UCSD-AML1 (cell line): ENCODE measurements at regions not wholly inside any gene's neighbourhood (a gene's known extent, or its start where the extent isn't known, plus 50 kb on each side); places are given as distances from the start of the nearest gene placed in this dataset.

Experiments used
- DNase-seq: peaks from one replicate; lab custom pipeline; 2025; ENCODE audit not compliant: unreplicated experiment; lab: John Stamatoyannopoulos, UW

DNA sequence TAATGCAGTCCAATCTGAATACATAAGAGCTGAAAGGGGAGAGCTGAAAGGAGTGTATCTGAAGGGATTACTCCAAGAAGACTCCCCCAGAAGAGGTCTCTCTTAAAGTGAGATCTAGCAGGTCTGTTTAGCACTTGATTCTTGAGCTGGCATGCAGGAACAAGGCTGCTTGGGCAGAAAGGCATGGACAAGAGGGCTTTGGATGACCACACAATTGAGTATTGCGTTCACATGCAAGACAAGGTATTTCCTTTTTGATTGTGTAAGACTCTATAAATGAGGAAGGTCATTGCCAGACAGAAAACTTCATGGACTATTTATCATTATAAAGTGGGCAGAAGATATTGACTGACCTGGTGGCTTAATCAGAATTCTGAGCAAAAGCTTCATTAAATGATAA is 145.5 kb upstream of the AFF2 start:
- DNase-seq, result no peak

DNA sequence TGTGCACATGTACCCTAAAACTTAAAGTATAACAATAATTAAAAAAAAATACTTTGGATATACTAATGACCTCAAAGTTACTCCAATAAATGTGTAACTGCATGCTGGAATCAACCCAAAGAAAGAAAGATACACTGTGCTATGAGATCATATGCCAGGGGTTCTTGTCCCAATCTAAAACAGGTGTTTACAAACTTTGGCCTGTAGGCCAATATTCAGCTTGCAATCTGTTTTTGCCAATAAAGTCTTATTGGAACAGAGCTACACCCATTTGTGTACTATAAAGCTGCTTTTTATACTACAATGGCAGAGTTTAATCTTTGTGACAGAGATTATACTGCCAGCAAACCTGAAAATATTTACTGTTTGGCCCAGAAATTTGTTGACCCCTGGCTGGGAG is 138.8 kb upstream of the AFF2 start:
- DNase-seq, result no peak

DNA sequence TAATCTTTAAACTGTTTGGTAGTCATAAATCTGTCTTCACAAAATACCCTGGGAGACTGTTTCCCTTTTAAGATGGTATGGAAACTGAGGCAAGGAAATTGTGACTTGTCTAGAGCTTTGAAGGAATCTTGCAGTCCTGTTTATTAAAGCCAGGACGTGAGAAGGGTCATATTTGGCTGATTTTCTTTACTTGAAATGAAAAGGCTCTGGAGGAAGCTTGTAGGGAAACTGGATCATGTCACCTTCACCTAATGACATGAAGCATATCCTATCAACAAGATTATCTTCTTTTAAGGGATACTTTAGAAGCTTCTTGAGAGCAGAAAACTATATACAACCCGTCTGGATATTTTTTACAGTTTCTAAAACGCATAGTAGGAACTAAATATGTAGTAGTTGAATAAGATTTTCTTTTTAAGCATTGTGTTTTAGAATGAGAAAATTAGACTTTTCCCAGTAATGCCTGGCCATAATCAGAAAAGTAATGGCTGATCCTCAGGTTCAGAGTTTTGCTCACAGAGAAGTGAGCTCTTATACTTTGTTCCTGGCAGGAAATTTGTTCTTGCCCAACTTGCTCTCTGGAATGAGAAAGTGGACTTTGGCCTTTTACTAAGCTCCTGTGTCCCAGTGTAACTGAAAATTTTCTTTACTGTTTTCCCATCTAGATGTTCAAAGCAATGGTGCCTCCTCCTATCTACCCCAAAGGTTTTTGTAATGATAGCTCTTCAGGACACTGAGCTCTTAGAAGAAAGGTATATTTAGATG is 136.8 kb upstream of the AFF2 start:
- DNase-seq, result no peak

DNA sequence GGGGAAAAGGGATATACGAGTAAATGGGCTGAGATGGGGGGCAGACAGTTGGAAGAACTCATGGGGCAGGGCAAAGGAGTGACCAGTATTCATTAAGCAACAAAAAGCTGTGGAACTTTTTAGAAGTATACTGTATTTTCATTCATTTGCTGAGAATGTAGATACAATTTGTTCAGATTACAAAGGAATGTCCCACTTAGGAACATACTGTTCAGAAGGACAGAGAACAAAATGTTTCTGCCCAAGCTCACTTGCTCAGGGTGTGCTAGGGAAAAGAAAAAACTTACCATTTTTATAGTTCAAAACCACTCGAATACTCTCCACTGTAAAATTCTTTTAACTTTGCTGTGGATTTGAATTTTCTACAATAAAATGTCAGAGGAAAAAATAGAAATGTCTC is 135.2 kb upstream of the AFF2 start:
- DNase-seq, result no peak

DNA sequence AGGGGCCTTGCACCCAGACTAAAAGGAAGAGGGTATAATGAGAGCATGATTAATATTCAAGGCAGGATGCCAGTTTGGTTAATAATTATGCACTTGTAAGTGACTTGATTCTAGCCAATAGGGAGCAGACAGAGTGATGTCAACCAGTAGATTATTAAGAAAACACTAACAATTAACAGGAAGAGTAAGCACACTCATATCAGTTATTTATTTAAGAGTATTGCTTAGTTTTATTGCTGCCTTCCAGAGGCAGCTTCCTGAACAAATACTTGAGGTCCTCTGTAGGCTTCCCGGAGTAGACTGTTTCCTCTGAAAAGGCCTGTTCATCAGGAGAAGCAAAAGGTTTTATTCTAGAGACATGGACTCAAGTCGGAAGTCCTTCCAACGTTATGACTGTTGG is 129.1 kb upstream of the AFF2 start:
- DNase-seq, result no peak

DNA sequence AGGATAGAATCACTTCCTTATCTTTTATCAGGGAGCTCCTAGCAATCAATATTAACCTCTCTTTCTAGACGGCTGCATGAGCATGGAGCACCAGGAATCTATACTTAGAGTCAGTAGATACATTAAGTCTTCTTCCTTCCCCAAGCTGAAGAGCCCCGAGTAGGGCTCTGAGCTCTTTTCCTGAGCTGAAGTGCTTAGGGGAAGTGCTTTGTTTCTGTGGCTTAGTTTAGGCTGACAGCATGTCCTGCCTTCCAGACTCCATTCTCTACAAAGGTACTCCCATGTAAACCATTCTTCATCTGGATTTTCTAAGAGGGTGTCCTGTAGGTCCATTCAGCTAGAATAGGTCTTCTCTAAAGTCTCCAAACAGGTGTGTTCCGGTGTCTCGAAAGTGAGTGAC is 127.5 kb upstream of the AFF2 start:
- DNase-seq, result no peak

DNA sequence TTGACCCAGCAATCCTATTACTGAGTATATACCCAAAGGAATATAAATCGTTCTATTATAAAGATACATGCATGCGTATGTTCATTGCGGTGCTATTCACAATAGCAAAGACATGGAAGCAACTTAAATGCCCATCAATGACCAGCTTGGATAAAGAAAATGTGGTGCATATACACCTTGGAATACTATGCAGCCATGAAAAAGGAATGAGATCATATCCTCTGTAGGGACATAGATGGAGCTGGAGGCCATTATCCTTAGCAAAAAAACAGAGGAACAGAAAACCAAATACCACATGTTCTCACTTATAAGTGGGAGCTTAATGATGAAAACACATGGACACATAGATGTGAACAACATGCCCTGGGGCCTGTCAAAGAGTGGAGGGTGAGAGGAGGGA is 124.1 kb upstream of the AFF2 start:
- DNase-seq, result no peak

DNA sequence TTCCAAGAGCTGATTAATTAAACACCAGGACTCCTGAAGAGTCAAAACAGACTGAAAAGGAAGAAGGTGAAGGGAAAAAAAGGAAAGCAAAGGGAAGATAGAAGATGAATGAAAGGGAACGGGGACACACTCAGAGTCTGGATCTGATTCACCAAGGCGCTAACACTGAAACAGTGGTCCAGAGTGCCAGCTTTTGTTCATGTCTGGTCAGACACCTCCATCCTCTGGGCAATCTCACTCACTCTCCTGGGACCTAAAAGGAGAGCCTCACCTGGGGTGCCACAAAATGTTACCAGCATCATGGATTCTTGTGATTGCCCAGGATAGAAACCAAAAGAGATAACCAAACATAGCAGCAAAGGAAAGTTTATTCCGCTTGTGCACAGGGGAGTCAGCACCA is 120.3 kb upstream of the AFF2 start:
- no peak for DNase-seq

DNA sequence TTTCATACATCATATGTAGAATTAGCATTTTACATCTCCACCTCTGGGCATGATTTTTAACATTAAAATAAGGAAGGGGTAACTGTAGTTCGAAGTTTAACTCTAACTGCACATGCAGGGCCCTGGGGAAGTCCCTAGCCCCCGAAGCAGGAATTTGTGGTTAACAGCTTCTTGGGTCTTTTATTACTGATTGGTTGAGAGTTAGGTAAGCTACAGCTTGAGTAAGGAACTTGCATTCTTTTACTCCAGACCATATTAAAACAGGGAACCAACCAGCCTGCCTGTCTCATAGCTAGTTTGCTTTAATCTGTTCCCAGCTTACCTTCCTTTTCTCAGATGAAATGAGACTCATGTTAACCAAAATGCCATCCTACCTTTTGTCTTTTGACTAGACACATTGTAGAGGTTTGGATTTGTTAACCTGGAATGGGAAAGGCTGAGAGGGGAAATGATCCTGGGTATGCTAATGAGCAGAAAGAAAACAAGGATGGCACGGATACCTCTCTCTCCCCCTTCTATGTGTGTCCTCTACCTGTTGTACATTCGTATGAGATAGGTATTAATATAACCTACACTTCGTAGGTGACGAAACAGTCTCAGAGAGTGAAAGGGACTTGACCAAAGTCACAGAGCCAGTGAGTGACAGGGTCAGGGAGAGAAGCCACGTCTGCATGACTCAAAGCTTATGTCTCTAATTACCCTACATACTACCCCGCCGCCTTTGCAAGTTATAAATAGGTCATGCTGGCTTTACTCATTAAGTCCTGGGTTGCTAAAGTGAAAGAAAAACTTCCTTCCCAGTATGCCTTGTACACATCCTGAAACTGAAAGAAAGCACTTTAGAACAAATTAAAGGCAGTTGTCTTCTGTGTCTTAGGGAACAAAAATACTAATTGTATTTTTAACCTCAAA is 119.5 kb upstream of the AFF2 start:
- DNase-seq, result peak; percentile 14

DNA sequence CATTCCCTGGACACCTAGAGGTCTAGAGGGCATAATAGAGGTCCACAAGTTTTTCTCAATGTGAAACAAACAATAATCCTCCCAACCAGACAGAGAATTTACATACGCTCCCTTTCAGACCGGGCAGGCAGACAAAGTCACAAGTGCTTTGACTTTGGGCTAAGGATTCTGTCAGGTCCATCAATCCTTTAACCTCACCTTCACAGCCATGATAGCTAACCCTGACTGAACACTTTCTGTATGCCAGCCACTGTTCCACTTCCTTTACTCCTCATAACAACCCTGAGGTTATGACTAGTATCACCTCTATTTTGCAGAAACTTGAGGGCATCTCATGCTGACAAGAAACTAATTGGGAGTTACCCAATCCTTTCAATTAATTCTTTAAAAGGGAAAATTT is 118.8 kb upstream of the AFF2 start:
- no peak for DNase-seq

DNA sequence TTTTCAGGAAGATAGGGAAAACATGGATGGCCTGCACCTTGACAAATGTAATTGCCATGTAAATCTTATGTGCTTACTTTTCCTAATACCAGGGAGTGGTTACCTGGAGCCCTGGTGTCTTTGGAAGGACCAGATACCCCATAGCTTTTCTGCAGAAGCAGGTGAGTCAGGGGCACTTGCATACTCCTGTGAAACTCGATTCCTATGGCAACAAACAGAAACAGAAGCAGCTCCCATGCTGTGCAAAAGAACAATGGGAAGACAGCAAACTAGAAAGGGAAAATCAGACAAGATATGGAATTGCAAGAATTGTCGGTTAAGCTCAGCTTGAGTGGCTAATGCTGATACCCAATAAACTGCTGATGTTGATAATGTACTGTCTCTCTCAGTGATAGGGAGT is 117.4 kb upstream of the AFF2 start:
- no peak for DNase-seq

DNA sequence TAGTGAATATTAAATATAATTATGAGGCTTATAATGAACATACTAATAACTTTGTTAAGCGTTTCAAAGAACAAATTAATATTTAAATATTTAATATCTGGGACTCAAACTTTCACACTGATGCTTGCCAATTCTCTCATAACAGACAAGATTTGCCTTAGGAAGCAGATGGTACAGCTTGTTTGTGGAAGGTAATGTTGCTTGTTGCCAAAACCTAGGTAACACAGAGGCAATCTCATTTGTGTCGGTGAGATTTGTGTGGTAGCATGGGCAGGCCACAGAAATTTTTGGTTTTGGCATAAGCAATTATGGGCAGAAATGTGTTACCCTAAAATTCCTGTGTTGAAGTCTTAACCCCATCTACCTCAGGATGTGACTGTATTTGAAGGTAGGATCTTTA is 114.9 kb upstream of the AFF2 start:
- DNase-seq, result no peak

DNA sequence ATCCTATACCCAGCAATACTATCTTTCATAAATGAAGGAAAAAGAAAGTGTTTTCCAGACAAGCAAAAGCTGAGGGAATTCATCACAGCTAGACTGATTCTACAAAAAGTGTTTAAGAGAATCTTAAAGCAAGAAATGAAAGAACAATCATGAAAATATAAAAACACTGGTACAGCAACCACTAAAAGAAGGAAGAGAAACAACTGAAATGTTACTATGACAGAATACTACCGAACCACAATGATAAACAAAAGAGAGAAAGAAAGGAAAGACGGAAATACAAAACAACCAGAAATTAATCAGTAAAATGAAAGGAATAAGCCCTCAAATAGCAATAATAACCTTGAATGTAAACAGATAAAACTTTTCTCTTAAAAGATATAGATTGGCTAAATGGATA is 110.8 kb upstream of the AFF2 start:
- no peak for DNase-seq

DNA sequence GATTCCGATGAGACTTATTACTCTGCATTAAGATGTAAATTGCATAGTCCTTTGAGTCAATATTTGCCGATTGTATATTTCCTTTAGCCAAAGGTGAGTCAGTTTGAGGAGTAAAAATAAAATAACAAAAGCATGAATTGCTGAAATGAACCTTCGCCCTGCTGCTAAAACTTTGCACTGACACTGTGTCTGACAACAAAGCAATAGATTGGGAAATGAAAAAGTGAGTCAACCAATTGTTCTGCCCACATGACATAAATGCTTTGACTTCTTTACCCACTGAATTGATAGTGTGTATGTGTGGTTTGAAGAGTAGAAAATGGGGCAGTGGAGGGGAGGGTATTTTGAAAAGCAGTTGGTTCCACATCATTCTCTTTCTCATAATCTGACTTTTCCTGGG is 88.4 kb upstream of the AFF2 start:
- no peak for DNase-seq

DNA sequence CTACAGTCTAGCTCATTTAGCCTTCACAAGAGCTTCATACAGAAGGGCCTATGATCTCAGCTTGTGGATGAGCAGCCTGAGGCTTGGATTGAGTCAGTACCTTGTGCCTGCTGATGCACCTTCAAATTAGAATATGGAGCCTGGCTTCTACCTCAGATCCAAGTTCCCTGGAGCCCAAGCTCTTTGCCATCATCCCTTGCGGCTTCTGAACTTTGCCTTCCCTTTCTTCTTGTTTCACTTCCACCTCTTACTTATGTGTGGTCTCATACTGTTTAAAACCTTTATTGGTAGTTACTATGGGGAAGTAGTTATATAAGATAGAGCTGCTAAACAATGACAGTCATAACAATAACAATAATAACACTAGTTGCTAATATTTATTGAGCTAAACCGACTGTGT is 84.3 kb upstream of the AFF2 start:
- DNase-seq, result no peak

DNA sequence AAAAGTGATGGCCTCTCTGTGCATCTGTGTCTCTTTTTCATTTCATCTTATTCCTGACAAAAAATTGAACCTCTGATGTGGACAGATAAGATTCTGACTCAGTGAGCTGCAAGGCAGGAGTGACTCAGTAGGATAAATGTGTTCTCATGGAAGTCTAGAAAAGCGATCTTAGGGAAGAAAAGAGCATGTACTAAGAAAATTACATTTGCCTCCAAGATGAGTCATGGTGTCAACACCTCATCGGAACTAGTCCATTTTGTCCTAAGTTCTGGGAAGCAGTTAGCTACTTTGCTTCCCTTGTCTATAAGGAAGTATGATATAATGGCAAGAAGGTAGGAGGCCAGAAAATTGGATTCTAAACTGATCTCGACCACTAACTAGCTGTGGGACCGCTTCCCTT is 83.5 kb upstream of the AFF2 start:
- DNase-seq, result no peak

DNA sequence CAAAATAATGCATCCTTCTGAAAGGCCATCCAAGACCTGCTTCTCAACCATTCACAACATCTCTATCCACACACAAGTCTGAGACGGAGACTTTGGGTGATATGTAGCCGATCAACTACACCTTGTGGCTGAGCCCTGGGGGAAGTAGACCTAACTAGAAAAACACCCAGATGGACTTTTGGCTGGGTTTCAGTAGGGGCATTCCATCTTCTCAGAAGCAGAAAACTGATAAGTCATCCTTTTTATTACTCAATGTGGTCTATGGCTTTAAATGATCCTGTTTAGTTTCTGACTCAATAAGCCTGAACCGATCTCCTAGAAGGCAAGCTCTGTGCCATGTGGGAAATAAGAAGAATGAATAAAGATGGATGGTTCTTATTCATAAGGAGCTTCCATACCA is 82.5 kb upstream of the AFF2 start:
- DNase-seq, result no peak

DNA sequence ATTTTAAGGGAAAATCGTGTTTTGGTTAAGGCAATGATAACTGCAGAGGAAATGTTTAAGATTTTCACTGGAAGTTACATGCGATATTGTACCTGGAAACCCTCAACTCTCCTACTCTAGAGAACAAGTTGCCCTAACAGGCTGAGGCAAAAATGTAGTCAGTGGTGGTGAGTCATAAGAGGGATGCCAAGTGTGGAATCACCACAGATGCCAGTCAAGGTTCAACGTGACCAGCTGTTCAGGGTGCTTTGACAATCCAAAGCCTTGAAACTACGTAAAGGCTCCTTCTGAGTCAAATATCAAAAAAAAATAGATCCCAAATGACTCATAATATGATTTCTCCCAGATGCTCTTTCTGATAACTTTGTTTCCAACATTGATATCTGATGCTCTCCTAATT is 77.9 kb upstream of the AFF2 start:
- no peak for DNase-seq

DNA sequence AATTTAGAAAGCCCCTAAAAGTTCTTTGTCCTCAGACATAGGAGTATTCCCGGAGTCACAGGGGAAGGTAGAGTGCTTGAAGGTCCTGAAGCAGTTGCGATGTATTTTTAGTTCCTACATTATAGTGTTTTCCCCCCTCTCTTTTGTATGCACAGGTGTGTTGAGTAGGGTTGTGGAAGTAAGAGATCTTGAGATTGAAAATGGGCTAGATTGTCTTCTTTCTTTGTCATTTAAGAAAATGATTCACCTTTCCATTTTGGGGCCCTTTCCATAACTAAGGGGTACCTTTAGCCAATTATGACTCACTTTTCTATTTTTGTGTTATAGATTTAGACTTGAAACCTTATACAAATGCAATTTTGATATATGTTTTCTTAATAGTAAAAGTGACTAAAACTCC is 75.8 kb upstream of the AFF2 start:
- no peak for DNase-seq

DNA sequence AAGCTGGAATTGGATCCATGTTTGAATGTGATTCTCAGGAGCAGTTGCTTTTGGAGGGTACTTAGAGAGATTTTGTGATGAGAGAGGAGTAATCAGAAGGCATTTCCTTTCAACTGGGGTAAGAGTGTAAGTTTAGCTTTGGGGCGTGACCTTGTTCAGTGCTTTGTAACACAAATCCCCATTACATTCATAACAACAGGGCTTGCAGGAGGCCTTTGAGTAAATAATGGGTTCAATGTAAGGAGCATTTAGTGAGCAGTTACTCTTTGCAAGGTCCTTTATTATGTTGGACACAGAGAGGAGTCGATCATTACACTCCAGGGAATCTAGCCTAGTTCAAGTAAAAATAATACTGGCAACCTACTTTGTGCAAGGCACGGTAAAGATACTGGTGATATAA is 74.0 kb upstream of the AFF2 start:
- DNase-seq, result no peak

DNA sequence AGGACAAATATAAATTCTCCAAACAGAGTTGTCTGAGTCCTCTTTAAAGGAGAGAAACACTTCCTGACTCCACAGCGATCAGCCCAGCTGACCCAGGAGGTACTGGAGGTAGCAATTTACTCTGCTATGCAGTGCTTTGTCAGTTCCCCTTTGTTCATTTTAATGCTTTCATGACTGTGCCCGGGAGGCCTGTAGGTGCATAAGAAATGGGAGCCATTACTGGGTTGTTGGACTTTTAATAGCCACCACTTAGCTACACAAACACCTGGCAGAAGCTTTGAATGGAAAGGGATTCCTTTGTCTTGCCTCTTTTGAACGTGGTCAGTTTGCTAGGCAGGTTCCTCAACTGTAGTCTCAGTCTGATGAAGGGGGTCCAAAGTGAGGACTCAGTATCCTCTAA is 59.0 kb upstream of the AFF2 start:
- DNase-seq, result no peak

DNA sequence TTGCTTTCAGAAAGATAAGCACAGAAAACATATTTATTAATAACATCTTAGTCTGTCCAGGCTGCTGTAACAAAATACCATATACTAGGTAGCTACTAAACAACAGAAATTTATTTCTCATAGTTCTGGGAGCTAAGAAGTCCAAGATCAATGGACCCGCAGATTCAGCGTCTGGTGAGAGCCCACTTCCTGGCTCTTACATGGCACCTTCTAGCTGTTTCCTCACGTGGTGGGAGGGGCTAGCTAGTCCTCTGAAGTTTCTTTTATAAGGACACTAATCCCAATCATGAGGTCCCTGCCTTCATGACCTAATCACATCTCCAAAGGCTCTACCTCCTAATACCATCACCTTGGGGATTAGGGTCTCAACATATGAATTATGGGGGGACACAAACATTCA is 57.2 kb upstream of the AFF2 start:
- no peak for DNase-seq

DNA sequence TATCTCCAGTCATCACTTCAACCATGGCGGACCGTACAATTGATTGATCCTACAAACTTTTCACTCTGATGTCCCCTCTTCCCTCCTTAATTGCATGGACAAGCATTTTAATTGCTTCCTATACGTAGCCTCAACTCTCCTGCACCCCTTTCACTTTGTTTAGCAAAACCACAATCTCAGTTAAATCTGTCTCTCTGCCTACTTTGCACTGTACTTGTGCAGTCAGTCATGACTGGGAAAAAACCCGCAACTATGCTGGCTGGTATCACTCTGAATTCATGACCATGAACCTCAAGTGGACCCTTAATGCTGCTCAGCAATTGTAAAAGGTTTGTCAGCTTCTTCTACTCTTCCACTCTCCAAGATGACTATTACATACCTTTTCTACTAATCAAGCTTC is 51.7 kb upstream of the AFF2 start:
- no peak for DNase-seq
